Gastrocnemius medialis (tissue), 4 donors: ENCODE measurements at regions not wholly inside any gene's neighbourhood (a gene's known extent, or its start where the extent isn't known, plus 50 kb on each side); places are given as distances from the start of the nearest gene placed in this dataset.

Experiments
- POLR2A ChIP-seq, 2 donors: fragments of 450-650 bp; IDR thresholded peaks; one replicate each; pipeline ENCODE4 v1.6.1; 2017; ENCODE audit warnings: antibody characterized with exemption in 2 of 2, mild to moderate bottlenecking in 2 of 2, moderate library complexity in 2 of 2
- TF ChIP-seq, protein P1 (sequence below), 5 experiments: fragments of 450-650 bp in 3 of 5; fragments of 200-600 bp in 2 of 5; sonication (generic) in 2 of 5; IDR thresholded peaks in 4 of 5; conservative IDR thresholded peaks in 1 of 5; 1 replicate in 4 of 5; 2 replicates in 1 of 5; pipeline ENCODE4 v1.5.1; 2016 to 2019; ENCODE audit warnings: antibody characterized with exemption in 5 of 5, mild to moderate bottlenecking in 3 of 5, moderate library complexity in 3 of 5

DNA sequence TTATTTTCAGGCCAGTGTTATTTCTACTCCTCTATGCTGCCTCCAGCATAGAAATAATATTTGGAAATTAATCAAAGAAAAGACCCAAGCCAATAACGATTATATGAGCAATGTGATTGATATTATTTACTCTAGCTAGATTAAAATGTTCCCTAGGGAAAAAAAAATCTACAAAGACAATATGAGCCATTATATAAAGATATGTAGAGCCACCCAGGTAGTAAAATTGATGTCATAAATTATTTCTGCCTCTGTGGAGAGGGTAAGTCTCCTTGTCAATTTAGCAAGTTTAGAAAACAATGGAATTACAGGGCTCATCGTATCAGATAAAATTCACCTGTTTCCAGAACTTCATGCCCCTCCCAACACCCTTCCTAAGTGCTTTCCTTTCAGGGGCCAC, 202.9 kb downstream of the RDH14 start:
- TF ChIP-seq, protein P1, sequence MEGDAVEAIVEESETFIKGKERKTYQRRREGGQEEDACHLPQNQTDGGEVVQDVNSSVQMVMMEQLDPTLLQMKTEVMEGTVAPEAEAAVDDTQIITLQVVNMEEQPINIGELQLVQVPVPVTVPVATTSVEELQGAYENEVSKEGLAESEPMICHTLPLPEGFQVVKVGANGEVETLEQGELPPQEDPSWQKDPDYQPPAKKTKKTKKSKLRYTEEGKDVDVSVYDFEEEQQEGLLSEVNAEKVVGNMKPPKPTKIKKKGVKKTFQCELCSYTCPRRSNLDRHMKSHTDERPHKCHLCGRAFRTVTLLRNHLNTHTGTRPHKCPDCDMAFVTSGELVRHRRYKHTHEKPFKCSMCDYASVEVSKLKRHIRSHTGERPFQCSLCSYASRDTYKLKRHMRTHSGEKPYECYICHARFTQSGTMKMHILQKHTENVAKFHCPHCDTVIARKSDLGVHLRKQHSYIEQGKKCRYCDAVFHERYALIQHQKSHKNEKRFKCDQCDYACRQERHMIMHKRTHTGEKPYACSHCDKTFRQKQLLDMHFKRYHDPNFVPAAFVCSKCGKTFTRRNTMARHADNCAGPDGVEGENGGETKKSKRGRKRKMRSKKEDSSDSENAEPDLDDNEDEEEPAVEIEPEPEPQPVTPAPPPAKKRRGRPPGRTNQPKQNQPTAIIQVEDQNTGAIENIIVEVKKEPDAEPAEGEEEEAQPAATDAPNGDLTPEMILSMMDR (IDR thresholded peaks at IDR 0.05 in 4 of 5, conservative IDR thresholded peaks at IDR 0.05 in 1 of 5), result no peak
- no peak for TF ChIP-seq POLR2A (IDR thresholded peaks at IDR 0.05)
